Lower leg skin (tissue), 4 donors: ENCODE measurements at regions not wholly inside any gene's neighbourhood (a gene's known extent, or its start where the extent isn't known, plus 50 kb on each side); places are given as distances from the start of the nearest gene placed in this dataset.

Experiments
- DNase-seq, 2 donors: peaks; one replicate each; pipeline ENCODE4 v3.0.0-alpha.2; 2019; ENCODE audit warnings: low spot score in 2 of 2
- H3K4me3 ChIP-seq: fragments of 200-600 bp; sonication (generic); 2 replicates; pipeline ENCODE4 v1.5.1; 2017; ENCODE audit warnings: mild to moderate bottlenecking, low read depth; ENCODE audit not compliant: poor library complexity, severe bottlenecking
- CTCF ChIP-seq, 3 donors: fragments of 450-650 bp; IDR thresholded peaks; one replicate each; pipeline ENCODE4 v1.5.1; 2016; ENCODE audit warnings: antibody characterized with exemption in 3 of 3, mild to moderate bottlenecking in 3 of 3, moderate library complexity in 2 of 3
- POLR2A ChIP-seq, 2 donors: fragments of 450-650 bp; IDR thresholded peaks; one replicate each; pipeline ENCODE4 v1.6.1; 2016 to 2017; ENCODE audit warnings: antibody characterized with exemption in 2 of 2, mild to moderate bottlenecking in 1 of 2, moderate library complexity in 1 of 2
- WGBS, 2 donors: methylation state at CpG; one replicate each; pipeline ENCODE4 v1.1.5; 2018; 5-methylcytosine and 5-hydroxymethylcytosine counted together
- intact Hi-C: fragments of 100-400 bp; cut with DNase I; formaldehyde crosslinking; loops from one replicate; pipeline ENCODE4 v1.15.0; 2023; ENCODE audit warnings: low total_unique reads

- 65 to 66% methylated on average over 12 of the region's 12 CpGs for WGBS, 2 donors
- H3K4me3 ChIP-seq = no peak overlapping the region
- TF ChIP-seq CTCF (IDR thresholded peaks at IDR 0.05) (no peak), POLR2A (IDR thresholded peaks at IDR 0.05) (no peak)
- intact Hi-C loops = loop anchor here (10.0 kb wide), 1 partner anchor 249 kb away; no protein-coding TSS in a partner anchor
- DNase-seq = peak in 1 of 2 donors; percentile 58
Observed at GRCh38 chr15:62845241-62846126, 197.1 kb upstream of the TPM1 start.

- intact Hi-C loops = loop anchor here (10.0 kb wide), 1 partner anchor 249 kb away; no protein-coding TSS in a partner anchor
- TF ChIP-seq POLR2A (IDR thresholded peaks at IDR 0.05) = no peak
- no peak for TF ChIP-seq CTCF (IDR thresholded peaks at IDR 0.05)
- peak in 1 of 2 donors; percentile 32 for DNase-seq
- H3K4me3 ChIP-seq = no peak overlapping the region
- WGBS, 2 donors = 89% methylated on average over 10 of the region's 10 CpGs
Observed at GRCh38 chr15:62846131-62846804, 196.3 kb upstream of the TPM1 start.

- TF ChIP-seq CTCF (IDR thresholded peaks at IDR 0.05) = no peak
- no peak for TF ChIP-seq POLR2A (IDR thresholded peaks at IDR 0.05)
- intact Hi-C loops = loop anchor here (10.0 kb wide), 1 partner anchor 248 kb away; no protein-coding TSS in a partner anchor
- peak in 1 of 2 donors; percentile 50 for DNase-seq
- no peak overlapping the region for H3K4me3 ChIP-seq
- 93 to 95% methylated on average over 8 of the region's 8 CpGs for whole genome bisulfite sequencing, 2 donors
Observed at GRCh38 chr15:62846805-62847495, 195.6 kb upstream of the TPM1 start.

- DNase-seq = peak in 1 of 2 donors; percentile 90
- intact Hi-C loops = loop anchor here (10.0 kb wide), 1 partner anchor 247 kb away; no protein-coding TSS in a partner anchor
- WGBS, 2 donors = 81 to 84% methylated on average over 7 of the region's 7 CpGs
Observed at GRCh38 chr15:62847900-62848489, 194.6 kb upstream of the TPM1 start.

More at GRCh38 chr15:62847900-62848489, 194.6 kb upstream of the TPM1 start:
- H3K4me3 ChIP-seq = no peak overlapping the region
- TF ChIP-seq POLR2A (IDR thresholded peaks at IDR 0.05) (no peak), CTCF (IDR thresholded peaks at IDR 0.05) (no peak)
